Caki2 (cell line): ENCODE measurements at regions not wholly inside any gene's neighbourhood (a gene's known extent, or its start where the extent isn't known, plus 50 kb on each side); places are given as distances from the start of the nearest gene placed in this dataset.

Source experiments
- DNase-seq: peaks from one replicate; pipeline ENCODE4 v3.0.0-alpha.2; 2015; ENCODE audit warnings: low read depth
- in situ Hi-C: cut with HindIII; loops from 2 replicates; pipeline ENCODE4 v1.10.0; 2016; ENCODE audit warnings: low sequenced_read_pairs, low pct_unique_long_range_greater_than_20kb, mixed read lengths

DNA sequence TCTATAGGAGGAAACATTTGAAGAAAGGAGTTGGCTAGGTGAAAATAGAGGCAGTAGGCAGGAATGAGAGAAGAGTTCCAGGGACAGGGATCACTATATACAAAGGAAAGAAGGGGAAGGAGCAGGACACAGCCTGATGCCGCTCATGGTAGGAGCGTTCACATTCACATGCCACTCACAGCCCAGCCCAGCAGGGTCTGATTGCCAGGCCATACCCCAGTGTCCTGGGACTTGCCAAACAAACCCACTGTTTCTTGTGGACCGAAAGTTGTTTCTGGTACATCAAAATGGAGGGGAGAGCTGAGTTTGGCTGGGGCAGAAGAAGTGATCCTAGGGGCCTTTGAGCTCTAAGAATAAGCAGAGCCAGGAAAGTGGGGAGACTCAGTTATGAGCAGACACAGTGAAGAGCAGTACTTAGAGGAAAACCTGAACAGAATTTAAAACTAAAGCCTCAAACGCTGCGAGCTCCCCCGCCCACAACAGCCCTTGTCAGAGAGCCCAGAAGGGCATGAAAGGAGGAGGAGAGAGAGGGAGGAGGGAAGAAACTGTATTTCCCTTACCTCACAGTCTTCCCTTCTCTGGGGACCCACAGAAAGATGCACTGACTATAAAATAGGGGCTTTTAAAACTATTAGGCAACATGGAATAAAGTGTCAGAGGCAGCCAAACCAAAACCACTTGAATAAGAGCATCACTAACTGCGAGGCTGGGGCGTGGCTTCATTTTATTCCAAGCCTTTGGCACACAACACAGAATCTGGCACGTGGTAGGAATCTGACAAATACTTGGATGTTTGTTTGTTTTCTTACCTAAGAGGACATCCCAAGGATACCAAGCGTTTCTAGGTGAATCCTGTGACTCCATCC lies 129.0 kb downstream of the RPL22L1 start:
- in situ Hi-C loops: no loop called here
- peak; percentile 81 for DNase-seq

DNA sequence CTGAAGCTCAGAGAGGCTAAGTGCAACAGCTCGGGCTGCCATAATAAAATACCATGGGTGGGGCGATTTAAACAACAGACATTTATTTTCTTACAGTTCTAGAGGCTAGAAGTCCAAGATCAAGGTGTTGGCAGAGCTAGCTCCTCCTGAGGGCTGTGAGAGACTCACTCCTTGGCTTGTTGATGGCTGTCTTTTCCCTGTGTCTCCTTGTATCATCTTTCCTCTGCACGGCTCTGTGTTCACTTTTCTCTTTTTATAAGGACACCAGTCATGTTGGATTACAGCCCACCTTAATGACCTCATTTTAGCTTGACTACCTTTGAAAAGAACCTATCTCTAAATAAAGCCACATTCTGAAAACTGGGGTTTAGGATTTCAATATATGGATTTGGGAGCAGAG lies 129.7 kb downstream of the RPL22L1 start:
- in situ Hi-C loops: no loop called here
- no peak for DNase-seq

DNA sequence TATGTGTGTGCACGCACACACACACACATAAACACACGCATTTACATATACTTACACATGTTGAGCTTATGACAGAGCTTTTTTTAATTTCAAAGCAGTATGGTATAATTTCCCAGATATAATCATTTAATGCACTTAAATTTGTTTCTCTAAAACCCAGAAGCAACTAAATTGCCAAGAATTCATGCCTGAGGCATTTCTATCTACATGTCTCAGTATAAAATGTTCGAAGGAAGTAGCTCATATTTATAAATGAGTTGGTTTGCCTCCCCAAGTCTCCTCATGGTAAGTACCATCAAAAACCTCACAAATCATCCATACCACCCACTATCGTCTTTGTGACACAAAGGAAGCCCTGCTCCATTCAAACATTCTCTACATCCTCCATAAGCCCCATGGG lies 130.6 kb downstream of the RPL22L1 start:
- no peak for DNase-seq
- in situ Hi-C loops: no loop called here

DNA sequence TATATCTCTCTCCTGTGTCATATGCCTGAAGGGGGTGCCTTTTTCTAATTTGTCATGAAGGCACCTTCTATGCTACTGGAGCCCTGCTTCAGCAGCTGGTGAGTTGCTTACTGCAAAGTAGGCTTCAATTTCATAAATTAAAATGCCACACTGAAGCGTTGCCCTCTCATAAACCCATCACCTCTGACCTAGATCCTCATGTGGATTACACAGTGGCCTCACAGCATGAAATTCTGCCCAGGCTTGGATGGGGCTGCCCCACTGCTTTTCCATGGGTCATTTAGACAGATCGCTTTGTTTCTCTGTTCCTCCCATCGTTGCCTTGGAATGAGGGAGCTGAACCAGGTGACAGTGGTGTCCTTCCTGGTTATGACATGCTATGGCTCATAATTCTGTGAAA lies 131.2 kb downstream of the RPL22L1 start:
- no peak for DNase-seq
- in situ Hi-C loops: no loop called here

DNA sequence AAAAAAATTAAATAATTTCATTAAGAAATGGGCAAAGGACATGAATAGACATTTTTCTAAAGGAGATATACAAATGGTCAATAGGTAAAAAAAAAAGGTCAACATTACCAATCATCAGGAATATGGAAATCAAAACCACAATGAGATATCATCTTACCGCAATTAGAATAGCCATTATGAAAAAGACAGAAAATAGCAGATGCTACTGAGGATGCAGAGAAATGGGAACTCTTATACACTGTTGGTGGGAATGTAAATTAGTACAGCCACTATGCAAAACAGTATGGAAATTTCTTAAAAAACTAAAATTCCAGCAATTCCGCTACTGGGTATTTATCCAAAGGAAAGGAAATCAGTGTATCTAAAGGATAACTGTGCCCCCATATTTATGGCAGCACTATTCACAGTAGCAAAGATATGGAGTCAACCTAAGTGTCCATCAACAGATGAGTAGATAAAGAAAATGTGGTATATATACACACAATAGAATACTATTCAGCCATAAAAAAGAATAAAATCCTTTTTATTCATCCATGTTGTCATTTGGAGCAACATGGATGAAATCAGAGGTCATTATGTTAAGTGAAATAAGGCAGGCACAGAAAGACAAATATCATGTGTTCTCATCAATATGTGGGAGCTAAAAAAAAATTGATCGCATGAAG lies 132.4 kb downstream of the RPL22L1 start:
- in situ Hi-C loops: no loop called here
- no peak for DNase-seq

DNA sequence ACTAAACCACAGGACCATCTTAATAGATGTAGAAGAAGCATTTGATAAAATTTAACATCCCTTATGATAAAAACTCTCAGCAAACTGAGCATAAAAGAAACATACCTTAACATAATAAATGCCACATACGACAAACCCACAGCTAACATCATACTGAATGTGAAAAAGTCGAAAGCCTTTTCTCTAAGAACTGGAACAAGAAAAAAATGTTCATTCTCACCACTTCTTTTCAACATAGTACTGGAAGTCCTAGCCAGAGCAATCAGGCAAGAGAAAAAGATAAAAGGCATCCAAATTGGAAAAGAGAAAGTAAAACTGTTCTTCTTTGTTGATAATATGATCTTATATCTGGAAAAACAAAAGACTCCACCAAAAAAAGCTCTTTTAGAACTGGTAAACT lies 134.2 kb downstream of the RPL22L1 start:
- DNase-seq: no peak
- in situ Hi-C loops: no loop called here

DNA sequence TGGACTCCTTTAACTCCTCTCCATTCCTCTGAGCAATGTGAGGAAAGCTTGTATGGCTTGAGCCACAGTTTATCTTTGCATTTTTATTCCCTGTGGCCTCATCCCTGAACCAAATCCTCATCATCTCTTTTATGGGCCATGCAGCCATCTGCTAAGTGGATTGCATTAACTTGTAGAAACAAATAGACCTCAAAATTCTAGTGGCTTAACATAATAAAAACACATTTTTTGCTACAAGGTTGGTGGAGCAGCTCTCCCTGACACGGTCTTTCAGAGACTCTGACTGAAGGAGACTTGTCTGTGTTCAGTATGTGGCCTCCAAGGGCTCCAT lies 135.3 kb downstream of the RPL22L1 start:
- no peak for DNase-seq
- in situ Hi-C loops: no loop called here

DNA sequence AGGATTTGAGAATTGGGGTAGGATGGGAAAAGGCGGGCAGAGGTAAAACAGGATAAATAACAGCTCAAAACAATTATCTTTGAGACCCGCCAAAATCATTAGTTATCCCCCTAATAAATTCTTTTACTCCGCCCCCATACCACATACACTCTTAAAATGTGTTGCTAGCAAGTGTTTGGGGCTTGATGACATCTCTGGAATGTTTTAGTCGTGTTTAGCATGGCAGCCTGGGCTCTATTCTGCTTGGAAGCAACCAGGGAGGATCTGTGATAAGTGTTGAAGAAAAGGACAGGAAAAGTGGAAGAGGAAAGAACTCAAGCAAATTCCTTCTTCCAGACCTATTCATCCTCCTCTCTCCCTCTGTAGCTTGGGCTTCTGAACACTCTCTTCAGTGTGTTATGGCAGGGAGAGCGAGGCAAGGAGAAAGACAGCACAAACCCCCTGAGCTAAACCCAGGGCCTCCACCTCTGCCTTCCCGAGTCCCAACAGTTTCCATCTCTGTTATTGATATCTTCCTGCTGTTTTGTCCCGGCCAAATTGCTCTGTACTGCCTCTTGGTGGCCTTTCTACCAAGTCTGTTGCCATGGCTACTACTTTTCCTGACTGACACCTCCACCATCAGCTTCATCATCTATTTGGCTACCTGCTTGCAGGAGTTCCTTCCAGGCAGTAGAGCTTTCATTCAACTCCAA lies 135.8 kb downstream of the RPL22L1 start:
- in situ Hi-C loops: no loop called here
- DNase-seq: no peak

DNA sequence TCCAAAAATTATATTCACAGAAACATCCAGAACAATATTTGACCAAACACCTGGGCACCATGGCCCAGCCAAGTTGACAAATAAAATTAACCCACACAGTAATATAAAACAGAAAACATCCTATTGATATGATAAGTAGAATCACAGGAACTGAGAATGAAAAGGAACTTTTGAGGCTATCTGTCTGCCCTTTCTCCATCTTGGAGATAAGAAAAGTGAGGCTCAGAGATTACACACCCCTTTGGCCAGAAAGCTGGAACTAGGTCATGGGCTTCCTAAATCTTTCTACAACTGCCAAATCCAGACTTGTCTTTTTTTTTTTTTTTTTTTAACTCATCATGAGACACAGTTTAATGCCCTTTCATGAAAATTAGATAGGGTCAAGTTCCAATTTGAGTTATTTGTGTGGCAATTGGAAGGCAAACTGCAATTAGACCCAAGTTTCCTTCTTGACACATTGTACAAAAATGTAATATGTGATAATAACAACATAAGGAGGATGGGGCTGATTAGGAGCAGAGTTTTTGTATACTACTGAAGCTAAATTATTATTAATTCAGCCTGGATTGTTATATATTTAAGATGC lies 137.2 kb downstream of the RPL22L1 start:
- DNase-seq: no peak
- in situ Hi-C loops: no loop called here

DNA sequence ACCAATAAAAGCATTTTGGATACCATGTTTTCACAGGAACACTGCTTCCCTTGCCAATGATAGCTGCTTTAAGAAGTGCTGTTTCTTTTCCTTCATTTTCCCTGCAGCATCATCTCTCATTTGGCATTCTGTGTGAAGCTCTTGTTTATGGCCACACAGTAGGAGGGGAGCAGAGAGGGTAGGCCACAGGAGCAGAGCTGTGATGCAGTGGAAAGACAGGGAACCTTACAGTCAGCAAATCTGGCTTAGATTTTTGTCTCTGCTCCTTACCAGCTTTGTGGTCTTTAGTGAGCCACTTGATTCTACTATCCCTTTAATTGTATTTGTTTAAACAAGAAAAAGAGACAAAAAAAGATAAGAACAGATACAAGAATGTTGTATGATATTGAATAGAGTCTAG lies 138.7 kb downstream of the RPL22L1 start:
- in situ Hi-C loops: no loop called here
- DNase-seq: no peak

DNA sequence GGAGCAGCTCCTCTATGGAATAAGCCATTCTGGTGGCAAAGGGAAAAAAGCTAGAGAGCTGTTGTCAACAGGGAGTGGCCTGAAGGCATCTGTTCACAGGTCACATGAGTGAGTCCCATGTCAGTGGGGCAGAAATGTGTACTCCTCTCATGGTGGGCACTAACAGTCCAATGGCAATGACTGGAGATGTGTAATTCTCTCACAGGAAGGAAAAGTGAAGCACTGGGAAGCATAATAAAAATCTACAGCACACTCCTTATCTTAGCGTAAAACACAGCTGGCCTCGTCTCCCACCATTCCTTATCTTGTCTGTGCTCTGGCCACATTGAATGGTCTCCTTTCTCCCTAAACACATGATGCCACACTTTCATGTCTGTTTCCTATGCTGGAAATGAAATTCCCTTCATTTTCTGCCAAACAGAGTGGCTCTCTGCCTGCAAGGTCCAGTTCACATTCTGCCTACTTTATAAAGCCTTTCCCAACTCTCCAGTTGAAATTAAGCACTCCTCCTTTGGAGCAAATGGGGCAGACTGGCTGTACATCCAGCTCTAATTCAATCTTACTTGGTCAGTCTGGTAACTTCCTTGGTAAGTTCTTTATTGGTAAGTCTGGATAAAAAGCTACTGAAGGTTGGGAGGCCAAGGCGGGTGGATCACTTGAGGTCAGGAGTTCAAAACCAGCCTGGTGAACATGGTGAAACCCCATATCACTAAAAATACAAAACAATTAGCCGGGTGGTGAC lies 139.8 kb downstream of the RPL22L1 start:
- DNase-seq: no peak
- in situ Hi-C loops: no loop called here

DNA sequence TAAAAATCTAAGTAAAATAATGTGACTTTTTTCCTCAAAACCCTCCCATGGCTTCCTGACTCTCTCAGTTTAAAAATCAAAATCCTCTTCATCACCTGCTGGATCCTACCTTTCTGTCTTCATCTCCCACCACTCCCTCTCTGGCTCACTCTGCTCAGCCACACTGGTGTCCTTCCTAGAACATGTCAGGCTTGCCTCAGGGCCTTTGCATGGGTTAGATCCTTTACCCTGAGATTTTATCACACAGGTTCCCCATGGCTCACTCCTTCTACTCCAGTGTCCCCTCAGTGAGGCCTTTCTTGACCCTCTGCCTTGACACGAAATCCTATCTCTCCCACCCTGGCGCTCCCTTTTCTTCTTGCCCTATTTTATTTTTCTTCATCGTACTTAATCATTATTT lies 141.8 kb downstream of the RPL22L1 start:
- in situ Hi-C loops: no loop called here
- DNase-seq: no peak

DNA sequence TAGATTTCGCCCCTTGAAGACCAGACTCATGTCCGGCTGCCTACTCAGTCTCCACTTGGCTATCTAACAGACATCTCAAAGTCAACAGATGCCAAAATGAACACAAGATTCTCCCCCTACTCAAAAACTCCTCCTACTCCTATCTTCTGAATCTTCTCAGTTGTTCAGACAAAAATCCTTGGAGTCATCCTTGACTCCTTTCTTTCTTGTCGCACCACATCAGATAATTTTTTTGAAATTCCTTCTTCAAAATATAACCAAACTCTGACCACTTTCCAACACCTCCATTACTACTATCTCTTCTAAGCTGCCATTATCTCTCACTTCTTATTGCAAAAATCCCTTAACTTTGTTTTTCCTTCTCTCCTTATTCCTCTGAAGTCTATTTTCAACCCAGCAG lies 141.9 kb upstream of the SLC7A14 start:
- in situ Hi-C loops: no loop called here
- DNase-seq: no peak

DNA sequence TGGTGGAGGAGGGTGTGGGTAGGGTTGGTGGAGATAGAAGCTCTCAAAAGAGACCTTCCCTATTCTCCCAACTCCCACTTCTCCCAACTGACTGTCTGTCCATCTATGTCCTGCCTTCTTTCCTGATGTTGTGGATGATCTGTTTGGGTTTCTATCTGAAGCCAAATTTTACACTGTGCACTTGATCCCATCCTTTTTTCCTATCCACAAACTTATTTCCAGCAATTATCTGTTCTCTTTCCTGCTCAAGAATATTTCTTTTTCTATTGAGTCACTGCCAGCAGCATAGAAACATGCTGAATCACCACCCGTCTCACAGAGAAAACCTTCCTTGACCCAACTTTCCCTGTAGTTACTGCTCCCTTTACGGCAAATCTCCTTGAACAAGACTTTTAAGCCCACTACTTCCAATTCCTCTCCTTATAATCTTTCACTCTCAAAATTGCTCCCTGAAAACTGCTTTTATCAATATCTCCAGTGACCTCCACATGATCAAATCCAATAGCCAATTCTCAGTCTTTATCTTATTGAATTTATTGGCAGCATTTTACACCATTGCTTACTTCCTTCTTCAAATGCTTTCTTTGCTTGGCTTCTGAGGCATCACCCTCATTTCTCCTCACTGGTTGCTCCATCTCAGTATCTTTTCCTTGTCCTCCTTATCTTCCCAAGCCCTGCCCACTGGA lies 141.2 kb upstream of the SLC7A14 start:
- peak; percentile 72 for DNase-seq
- in situ Hi-C loops: no loop called here

DNA sequence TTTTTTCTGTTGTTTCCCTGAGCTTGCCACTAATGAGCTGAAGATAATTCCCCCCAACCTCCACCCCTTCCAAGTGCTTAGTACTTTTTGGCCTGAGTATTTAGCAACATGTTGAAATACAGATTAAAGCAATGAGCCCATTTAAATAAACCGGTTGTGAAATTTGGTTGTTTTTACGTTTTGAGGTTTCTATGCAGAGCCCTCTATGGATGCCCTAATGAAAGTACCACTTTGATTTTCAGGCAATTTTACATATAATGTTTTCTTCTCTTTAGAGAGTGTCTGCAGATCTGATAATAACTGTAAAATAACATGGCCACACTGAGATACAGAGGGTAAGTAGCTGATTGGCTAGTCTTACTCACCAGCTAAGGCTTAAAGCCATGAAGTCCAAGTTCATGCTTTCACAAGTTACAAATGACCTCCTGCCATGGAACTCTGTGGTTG lies 139.4 kb upstream of the SLC7A14 start:
- no peak for DNase-seq
- in situ Hi-C loops: no loop called here

DNA sequence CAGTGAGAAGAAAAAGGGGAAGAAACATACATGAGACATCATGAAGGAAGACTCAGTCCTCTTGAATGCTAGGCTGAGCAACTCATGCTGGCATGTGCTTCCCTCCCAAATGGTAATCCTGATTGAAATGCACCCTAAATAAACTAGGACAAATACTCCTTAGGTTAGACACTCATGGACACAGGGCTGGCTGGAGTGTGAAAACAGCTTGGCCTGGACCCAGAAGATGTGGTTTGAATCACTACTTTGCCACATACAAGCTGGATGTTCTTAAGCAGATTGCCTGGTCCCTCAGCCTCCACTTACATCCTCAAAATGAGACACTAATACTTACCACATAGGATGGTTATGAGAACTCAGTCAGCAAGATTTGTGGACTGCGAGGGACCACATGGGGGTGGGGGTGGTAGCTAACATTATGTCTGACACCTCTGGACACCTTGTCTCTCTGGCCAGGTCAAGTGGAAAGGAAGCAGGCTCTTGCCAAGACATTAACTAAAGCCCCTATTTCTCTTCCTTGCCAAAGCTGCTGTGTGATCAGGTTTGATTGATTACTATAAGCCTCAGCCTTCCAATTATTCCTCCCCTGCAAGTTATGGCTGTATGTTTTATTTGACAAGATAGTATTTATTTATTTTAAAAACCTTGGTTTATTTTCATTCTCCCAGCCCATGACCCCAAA lies 138.9 kb upstream of the SLC7A14 start:
- DNase-seq: peak; percentile 60
- in situ Hi-C loops: no loop called here

DNA sequence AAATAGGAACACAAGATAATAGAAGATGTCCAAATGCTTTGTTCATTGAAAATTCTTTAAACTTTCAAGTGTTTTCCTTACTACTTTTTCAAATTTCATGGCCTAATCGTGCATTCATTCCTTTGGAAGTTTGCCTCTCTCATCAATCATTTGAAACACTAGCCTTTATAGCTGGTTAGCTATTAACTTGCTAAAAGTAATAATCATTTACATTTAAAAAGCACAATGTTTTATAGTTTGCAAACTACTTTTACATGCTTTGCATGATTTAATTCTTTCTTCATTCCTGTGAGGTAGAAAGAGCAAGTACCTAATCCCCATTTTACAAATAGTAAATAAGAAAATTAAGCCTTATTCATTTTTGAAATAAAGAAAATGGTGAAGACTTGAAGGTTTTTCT lies 137.4 kb upstream of the SLC7A14 start:
- DNase-seq: peak; percentile 24
- in situ Hi-C loops: no loop called here
